ENCODE measurements at regions not wholly inside any gene's neighbourhood (a gene's known extent, or its start where the extent isn't known, plus 50 kb on each side); places are given as distances from the start of the nearest gene placed in this dataset.

GRCh38 chr4:35463251-35463952 is 780.9 kb downstream of the ARAP2 start:
- no peak for DNase-seq

GRCh38 chr4:35464964-35465528 is 779.3 kb downstream of the ARAP2 start:
- DNase-seq: no peak

- no peak for DNase-seq
These were observed 753.2 kb downstream of the ARAP2 start for GRCh38 chr4:35491093-35491492.

GRCh38 chr4:35493977-35494376 is 750.3 kb downstream of the ARAP2 start:
- no peak for DNase-seq

- no peak for DNase-seq
These were observed 749.4 kb downstream of the ARAP2 start for GRCh38 chr4:35494955-35495354.

GRCh38 chr4:35500812-35501211 is 743.5 kb downstream of the ARAP2 start:
- DNase-seq: no peak

GRCh38 chr4:35503435-35503834 is 740.9 kb downstream of the ARAP2 start:
- no peak for DNase-seq

GRCh38 chr4:35506161-35506560 is 738.2 kb downstream of the ARAP2 start:
- no peak for DNase-seq

- no peak for DNase-seq
These were observed 732.5 kb downstream of the ARAP2 start for GRCh38 chr4:35511851-35512250.

- no peak for DNase-seq
These were observed 728.2 kb downstream of the ARAP2 start for GRCh38 chr4:35516102-35516501.

GRCh38 chr4:35520059-35520458 is 724.3 kb downstream of the ARAP2 start:
- no peak for DNase-seq

- no peak for DNase-seq
These were observed 722.6 kb downstream of the ARAP2 start for GRCh38 chr4:35521682-35522081.

GRCh38 chr4:35525192-35525978 is 718.9 kb downstream of the ARAP2 start:
- DNase-seq: no peak

GRCh38 chr4:35526456-35526855 is 717.9 kb downstream of the ARAP2 start:
- DNase-seq: no peak

GRCh38 chr4:35534962-35535361 is 709.4 kb downstream of the ARAP2 start:
- DNase-seq: no peak

GRCh38 chr4:35538807-35539206 is 705.5 kb downstream of the ARAP2 start:
- no peak for DNase-seq

- no peak for DNase-seq
These were observed 704.8 kb downstream of the ARAP2 start for GRCh38 chr4:35539404-35540055.

- no peak for DNase-seq
These were observed 703.0 kb downstream of the ARAP2 start for GRCh38 chr4:35541146-35541887.

- DNase-seq: no peak
These were observed 702.5 kb downstream of the ARAP2 start for GRCh38 chr4:35541888-35542213.

GRCh38 chr4:35548921-35549320 is 695.4 kb downstream of the ARAP2 start:
- DNase-seq: no peak

- no peak for DNase-seq
These were observed 687.9 kb downstream of the ARAP2 start for GRCh38 chr4:35556387-35556786.

- no peak for DNase-seq
These were observed 684.6 kb downstream of the ARAP2 start for GRCh38 chr4:35559559-35560365.

Measured in NCI-H2029 treated with DMSO at 0.1 percent for 48 hours (cell line).